Esophagus muscularis mucosa (tissue), 4 donors: ENCODE measurements at regions not wholly inside any gene's neighbourhood (a gene's known extent, or its start where the extent isn't known, plus 50 kb on each side); places are given as distances from the start of the nearest gene placed in this dataset.

Experiments
- DNase-seq: peaks from one replicate; pipeline ENCODE4 v3.0.0-alpha.2; 2017; ENCODE audit errors: extremely low spot score
- H3K27ac ChIP-seq, 4 donors: fragments of 200-600 bp; sonication (generic); replicated peaks in 1 of 4; 1 replicate in 3 of 4; 2 replicates in 1 of 4; pipeline ENCODE4 v1.5.1; 2016 to 2019; ENCODE audit warnings: mild to moderate bottlenecking in 1 of 4
- H3K27me3 ChIP-seq, 4 donors: fragments of 200-600 bp; sonication (generic); one replicate each; pipeline versions ENCODE4 v1.5.1 to v1.6.0; 2016 to 2019
- H3K36me3 ChIP-seq, 4 donors: fragments of 200-600 bp; sonication (generic); one replicate each; pipeline ENCODE4 v1.5.1; 2016 to 2019
- H3K4me1 ChIP-seq, 4 donors: fragments of 200-600 bp; sonication (generic); one replicate each; pipeline ENCODE4 v1.5.1; 2016 to 2019
- H3K4me3 ChIP-seq, 4 donors: fragments of 200-600 bp; sonication (generic); 1 replicate in 2 of 4; 2 replicates in 2 of 4; pipeline ENCODE4 v1.5.1; 2016 to 2019; ENCODE audit warnings: mild to moderate bottlenecking in 4 of 4, moderate library complexity in 1 of 4
- H3K9me3 ChIP-seq, 4 donors: fragments of 200-600 bp; sonication (generic); 1 replicate in 3 of 4; 2 replicates in 1 of 4; pipeline ENCODE4 v1.5.1; 2016 to 2019
- CTCF ChIP-seq, 3 experiments: fragments of 200-600 bp in 2 of 3; fragments of 450-650 bp in 1 of 3; sonication (generic) in 2 of 3; IDR thresholded peaks; one replicate each; pipeline ENCODE4 v1.5.1; 2017 to 2019; ENCODE audit warnings: antibody characterized with exemption in 3 of 3, mild to moderate bottlenecking in 2 of 3, moderate library complexity in 1 of 3
- EP300 ChIP-seq: sonication (generic); formaldehyde crosslinking; IDR thresholded peaks from one replicate; pipeline ENCODE4 v1.6.1; 2017; ENCODE audit warnings: antibody characterized with exemption
- POLR2A ChIP-seq: fragments of 450-650 bp; IDR thresholded peaks from one replicate; pipeline ENCODE4 v1.6.1; 2017; ENCODE audit warnings: antibody characterized with exemption, moderate library complexity, mild to moderate bottlenecking, low read depth
- POLR2AphosphoS5 ChIP-seq, 2 donors: sonication (generic); formaldehyde crosslinking; IDR thresholded peaks; one replicate each; pipeline ENCODE4 v1.6.1; 2017; ENCODE audit warnings: antibody characterized with exemption in 2 of 2
- WGBS: methylation state at CpG from one replicate; pipeline ENCODE4 v1.1.5; 2018; 5-methylcytosine and 5-hydroxymethylcytosine counted together
- intact Hi-C: fragments of 100-400 bp; cut with DNase I; formaldehyde crosslinking; loops from one replicate; pipeline ENCODE4 v1.15.1; 2023

- 88% methylated on average over 1 of the region's 1 CpG for WGBS
- no peaks in the 10 kb centered on the region for H3K4me1 ChIP-seq
- TF ChIP-seq CTCF (IDR thresholded peaks at IDR 0.05) (no peak), POLR2A (no peak), EP300 (no peak), POLR2AphosphoS5 (IDR thresholded peaks at IDR 0.05) (no peak)
These were observed 886.6 kb upstream of the ADGRB3 start for GRCh38 chr6:67748521-67748920.

DNA sequence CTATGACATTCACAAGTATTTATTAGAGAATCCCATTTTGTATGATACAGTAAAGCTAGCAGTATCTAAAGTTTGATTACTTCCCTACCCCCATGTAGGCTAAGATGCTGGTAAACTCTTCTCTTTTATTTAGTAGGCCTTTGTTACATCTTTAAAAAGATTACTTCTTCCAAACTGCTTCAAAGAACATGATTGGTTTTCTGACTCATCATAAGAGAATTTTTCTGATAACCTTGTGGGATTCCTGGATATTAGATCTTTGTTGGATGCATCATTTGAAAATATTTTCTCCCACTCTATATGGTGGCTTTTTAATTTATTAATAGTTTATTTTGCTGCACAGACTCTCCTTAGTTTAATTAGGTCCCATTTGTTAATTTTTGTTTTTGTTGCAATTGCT is 898.3 kb upstream of the ADGRB3 start:
- TF ChIP-seq EP300 (no peak), POLR2AphosphoS5 (IDR thresholded peaks at IDR 0.05) (no peak)
- no peak for DNase-seq
- Histone ChIP-seq H3K27me3 (no peaks in the 10 kb centered on the region), H3K36me3 (no peaks in the 10 kb centered on the region), H3K9me3 (peaks cover 0 to 6% (median 0%) of the 10 kb centered on the region in 4 donors), H3K4me1 (no peaks in the 10 kb centered on the region), H3K4me3 (no peak overlapping the region), H3K27ac (no peak overlapping the region)
- intact Hi-C loops, result no loop called here

More at GRCh38 chr6:67748521-67748920, 886.6 kb upstream of the ADGRB3 start:
- intact Hi-C loops, result no loop called here
- no peaks in the 10 kb centered on the region for H3K36me3 ChIP-seq
- H3K9me3 ChIP-seq, result no peaks in the 10 kb centered on the region
- no peak overlapping the region for H3K27ac ChIP-seq
- H3K27me3 ChIP-seq, result no peaks in the 10 kb centered on the region
- no peak overlapping the region for H3K4me3 ChIP-seq
- no peak for DNase-seq

DNA sequence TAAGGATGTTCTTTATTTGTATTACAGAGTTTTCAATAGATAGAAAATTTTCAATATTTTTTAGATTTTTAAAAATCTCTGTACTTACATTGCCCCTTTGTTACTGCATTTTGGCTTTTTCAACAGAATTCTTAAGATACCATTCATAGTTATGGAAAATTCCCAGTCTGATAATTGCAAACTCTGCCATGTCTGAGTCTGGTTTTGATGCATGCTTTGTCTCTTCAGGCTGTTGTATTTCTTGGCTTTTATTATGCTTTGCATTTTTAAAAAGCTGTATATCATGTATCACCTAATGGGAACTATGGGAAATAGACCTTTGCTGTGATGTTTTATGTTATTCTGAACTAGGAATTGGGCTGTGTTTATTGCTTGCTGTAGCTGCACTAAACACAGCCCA is 898.9 kb upstream of the ADGRB3 start:
- intact Hi-C loops, result no loop called here
- Histone ChIP-seq H3K36me3 (no peaks in the 10 kb centered on the region), H3K4me1 (no peaks in the 10 kb centered on the region), H3K27ac (no peak overlapping the region), H3K27me3 (no peaks in the 10 kb centered on the region), H3K4me3 (no peak overlapping the region), H3K9me3 (peaks cover 0 to 6% (median 0%) of the 10 kb centered on the region in 4 donors)
- DNase-seq, result no peak
- TF ChIP-seq CTCF (IDR thresholded peaks at IDR 0.05), result no peak
- TF ChIP-seq POLR2A, result no peak

DNA sequence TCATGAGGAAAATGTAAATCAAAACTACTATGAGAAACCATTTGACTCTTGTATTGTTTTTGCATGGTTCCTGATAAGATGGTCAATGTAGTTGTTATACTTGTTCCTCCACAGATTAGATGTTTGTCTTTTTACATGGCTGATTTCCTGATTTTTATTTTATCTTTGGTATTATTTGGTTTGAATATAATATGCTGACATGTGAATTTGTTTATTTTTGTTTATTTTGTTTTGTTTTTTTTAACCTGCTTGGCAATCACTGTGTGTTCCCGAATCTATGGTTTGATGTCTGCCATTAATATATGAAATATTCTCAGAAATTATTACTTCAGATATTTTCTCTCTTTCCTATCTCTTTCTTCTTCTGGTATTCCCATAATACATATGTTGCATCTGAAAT is 899.5 kb upstream of the ADGRB3 start:
- Histone ChIP-seq H3K9me3 (peaks cover 0 to 6% (median 0%) of the 10 kb centered on the region in 4 donors), H3K4me1 (no peaks in the 10 kb centered on the region), H3K27ac (no peak overlapping the region), H3K4me3 (no peak overlapping the region), H3K27me3 (no peaks in the 10 kb centered on the region), H3K36me3 (no peaks in the 10 kb centered on the region)
- intact Hi-C loops, result no loop called here
- TF ChIP-seq CTCF (IDR thresholded peaks at IDR 0.05), result no peak
- TF ChIP-seq EP300, result no peak
- no peak for TF ChIP-seq POLR2AphosphoS5 (IDR thresholded peaks at IDR 0.05)
- no peak for TF ChIP-seq POLR2A
- WGBS, result 80% methylated on average over 1 of the region's 1 CpG
- DNase-seq, result no peak

- DNase-seq, result no peak
These were observed 912.2 kb upstream of the ADGRB3 start for GRCh38 chr6:67722861-67723261.

More at GRCh38 chr6:67722861-67723261, 912.2 kb upstream of the ADGRB3 start:
- Histone ChIP-seq H3K36me3 (no peaks in the 10 kb centered on the region), H3K27me3 (no peaks in the 10 kb centered on the region), H3K4me3 (no peak overlapping the region), H3K4me1 (no peaks in the 10 kb centered on the region), H3K27ac (no peak overlapping the region), H3K9me3 (peaks cover 0 to 5% (median 0%) of the 10 kb centered on the region in 4 donors)
- TF ChIP-seq POLR2AphosphoS5 (IDR thresholded peaks at IDR 0.05), result no peak
- TF ChIP-seq POLR2A, result no peak
- TF ChIP-seq CTCF (IDR thresholded peaks at IDR 0.05), result no peak
- no peak for TF ChIP-seq EP300
- WGBS, result 86% methylated on average over 2 of the region's 14 CpGs
- intact Hi-C loops, result no loop called here
